Stomach (tissue), 8 donors: ENCODE measurements at regions not wholly inside any gene's neighbourhood (a gene's known extent, or its start where the extent isn't known, plus 50 kb on each side); places are given as distances from the start of the nearest gene placed in this dataset.

ENCODE experiments used
- DNase-seq, 2 donors: peaks; one replicate each; pipeline versions ENCODE4 v3.0.0 to v3.0.0-alpha.2; 2013 to 2019
- H3K27ac ChIP-seq, 5 donors: fragments of 200-600 bp in 4 of 5; sonication (generic) in 4 of 5; one replicate each; pipeline ENCODE4 v1.5.1; 2013 to 2019; ENCODE audit warnings: mild to moderate bottlenecking in 1 of 5, moderate library complexity in 1 of 5
- H3K27me3 ChIP-seq, 3 donors: fragments of 200-600 bp; sonication (generic); one replicate each; pipeline ENCODE4 v1.5.1; 2017 to 2019; ENCODE audit warnings: mixed run types in 1 of 3
- H3K36me3 ChIP-seq, 4 donors: fragments of 200-600 bp; sonication (generic); 1 replicate in 3 of 4; 2 replicates in 1 of 4; pipeline ENCODE4 v1.5.1; 2016 to 2019
- H3K4me1 ChIP-seq, 4 donors: fragments of 200-600 bp; sonication (generic); one replicate each; pipeline ENCODE4 v1.5.1; 2016 to 2019
- H3K4me3 ChIP-seq, 4 donors: fragments of 200-600 bp; sonication (generic) in 3 of 4; one replicate each; pipeline ENCODE4 v1.5.1; 2016 to 2019; ENCODE audit warnings: mild to moderate bottlenecking in 1 of 4
- H3K9me3 ChIP-seq, 4 donors: fragments of 200-600 bp; sonication (generic); one replicate each; pipeline ENCODE4 v1.5.1; 2016 to 2019
- CTCF ChIP-seq, 7 experiments: fragments of 450-650 bp in 4 of 7; fragments of 200-600 bp in 3 of 7; sonication (generic) in 3 of 7; IDR thresholded peaks; one replicate each; pipeline ENCODE4 v1.5.1; 2016 to 2019; ENCODE audit warnings: antibody characterized with exemption in 7 of 7, control low read depth in 2 of 7, mild to moderate bottlenecking in 1 of 7
- EP300 ChIP-seq: sonication (generic); formaldehyde crosslinking; IDR thresholded peaks from one replicate; pipeline ENCODE4 v1.6.1; 2017; ENCODE audit warnings: antibody characterized with exemption
- POLR2A ChIP-seq, 4 donors: fragments of 450-650 bp; IDR thresholded peaks; one replicate each; pipeline ENCODE4 v1.6.1; 2016; ENCODE audit warnings: antibody characterized with exemption in 4 of 4, control low read depth in 2 of 4, mild to moderate bottlenecking in 1 of 4, moderate library complexity in 1 of 4
- POLR2AphosphoS5 ChIP-seq, 3 donors: sonication (generic); formaldehyde crosslinking; IDR thresholded peaks; one replicate each; pipeline ENCODE4 v1.6.1; 2016; ENCODE audit warnings: antibody characterized with exemption in 3 of 3
- WGBS, 5 donors: extraction: QIAGEN DNeasy Blood & Tissue Kit in 3 of 5; methylation state at CpG; one replicate each; pipeline versions ENCODE4 v1.1.5 to v1.1.7; 2013 to 2018; 5-methylcytosine and 5-hydroxymethylcytosine counted together
- intact Hi-C: fragments of 100-400 bp; cut with DNase I; formaldehyde crosslinking; loops from one replicate; pipeline ENCODE4 v1.15.1; 2023; ENCODE audit warnings: low total_unique reads
- donor health status: healthy with polysubstance abuse.
- donor health status: Bipolar disorder and iron deficiency.
- donor health status: healthy.

- 80 to 93% (median 85%) methylated on average over 1 of the region's 1 CpG for WGBS, 5 donors
- intact Hi-C loops = no loop called here
These were observed 1324.5 kb upstream of the DDX18 start for GRCh38 chr2:116489944-116490343.

GRCh38 chr2:116490511-116491145 lies 1323.9 kb upstream of the DDX18 start:
- Histone ChIP-seq H3K27ac (no peak overlapping the region), H3K4me1 (no peaks in the 10 kb centered on the region), H3K36me3 (no peaks in the 10 kb centered on the region), H3K9me3 (peaks cover 0 to 33% (median 18%) of the 10 kb centered on the region in 4 donors), H3K4me3 (no peak overlapping the region), H3K27me3 (no peaks in the 10 kb centered on the region)
- WGBS, 5 donors = 65 to 79% (median 72%) methylated on average over 9 of the region's 9 CpGs
- DNase-seq = no peak
- TF ChIP-seq POLR2A (IDR thresholded peaks at IDR 0.05) (no peak), EP300 (no peak), CTCF (IDR thresholded peaks at IDR 0.05) (no peak), POLR2AphosphoS5 (IDR thresholded peaks at IDR 0.05) (no peak)
- intact Hi-C loops = no loop called here

More at GRCh38 chr2:116489944-116490343, 1324.5 kb upstream of the DDX18 start:
- TF ChIP-seq POLR2A (IDR thresholded peaks at IDR 0.05) (no peak), CTCF (IDR thresholded peaks at IDR 0.05) (no peak), POLR2AphosphoS5 (IDR thresholded peaks at IDR 0.05) (no peak), EP300 (no peak)
- H3K27me3 ChIP-seq = no peaks in the 10 kb centered on the region
- DNase-seq = no peak
- H3K36me3 ChIP-seq = no peaks in the 10 kb centered on the region
- H3K9me3 ChIP-seq = peaks cover 0 to 39% (median 21%) of the 10 kb centered on the region in 4 donors
- H3K4me1 ChIP-seq = no peaks in the 10 kb centered on the region
- H3K27ac ChIP-seq = no peak overlapping the region
- no peak overlapping the region for H3K4me3 ChIP-seq

GRCh38 chr2:116491292-116491691 lies 1323.2 kb upstream of the DDX18 start:
- peaks cover 0 to 29% (median 17%) of the 10 kb centered on the region in 4 donors for H3K9me3 ChIP-seq
- no peak overlapping the region for H3K4me3 ChIP-seq
- no peak for DNase-seq
- no peaks in the 10 kb centered on the region for H3K36me3 ChIP-seq
- no peaks in the 10 kb centered on the region for H3K4me1 ChIP-seq
- WGBS, 5 donors = 81 to 90% (median 83%) methylated on average over 11 of the region's 11 CpGs
- H3K27me3 ChIP-seq = no peaks in the 10 kb centered on the region
- H3K27ac ChIP-seq = no peak overlapping the region
- intact Hi-C loops = no loop called here
- no peak for TF ChIP-seq EP300
- TF ChIP-seq POLR2AphosphoS5 (IDR thresholded peaks at IDR 0.05) = no peak
- no peak for TF ChIP-seq POLR2A (IDR thresholded peaks at IDR 0.05)
- no peak for TF ChIP-seq CTCF (IDR thresholded peaks at IDR 0.05)

GRCh38 chr2:116499389-116499788 lies 1315.1 kb upstream of the DDX18 start:
- no peaks in the 10 kb centered on the region for H3K27me3 ChIP-seq
- TF ChIP-seq CTCF (IDR thresholded peaks at IDR 0.05) = no peak
- TF ChIP-seq POLR2AphosphoS5 (IDR thresholded peaks at IDR 0.05) = no peak
- TF ChIP-seq EP300 = no peak
- no peak for TF ChIP-seq POLR2A (IDR thresholded peaks at IDR 0.05)
- H3K27ac ChIP-seq = no peak overlapping the region
- no peak for DNase-seq
- H3K4me1 ChIP-seq = no peaks in the 10 kb centered on the region
- H3K4me3 ChIP-seq = no peak overlapping the region
- H3K36me3 ChIP-seq = no peaks in the 10 kb centered on the region
- H3K9me3 ChIP-seq = peaks cover 0 to 5% (median 0%) of the 10 kb centered on the region in 4 donors
- intact Hi-C loops = no loop called here
- 21 to 31% (median 30%) methylated on average over 5 of the region's 5 CpGs for WGBS, 5 donors
